ENCODE measurements at regions not wholly inside any gene's neighbourhood (a gene's known extent, or its start where the extent isn't known, plus 50 kb on each side); places are given as distances from the start of the nearest gene placed in this dataset.
"Not testable (repeated sequence)": the region's sequence is repeated elsewhere in the genome, so short reads cannot be mapped to it uniquely, and the experiment has no call there.

DNA sequence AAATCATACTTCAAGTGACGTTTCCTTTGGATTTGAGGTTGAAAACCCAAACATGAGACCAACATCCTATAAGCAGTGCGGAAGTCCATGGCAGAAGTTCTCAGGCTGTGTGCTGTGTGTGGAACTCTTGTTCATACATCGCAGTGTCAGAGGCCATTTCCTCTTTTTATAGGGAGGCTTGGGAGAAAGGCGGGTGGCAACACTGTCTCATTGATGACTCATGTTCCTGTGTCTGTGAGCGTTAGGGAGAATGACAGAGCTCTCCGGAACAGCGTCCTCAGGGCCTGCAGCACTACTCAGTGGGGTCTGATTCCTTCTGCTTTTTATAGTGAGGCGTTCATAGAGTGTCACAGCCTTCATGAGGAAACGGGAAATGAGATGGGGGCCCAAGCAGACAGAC lies 98.8 kb upstream of the BASP1 start:
- TF ChIP-seq, protein P1, sequence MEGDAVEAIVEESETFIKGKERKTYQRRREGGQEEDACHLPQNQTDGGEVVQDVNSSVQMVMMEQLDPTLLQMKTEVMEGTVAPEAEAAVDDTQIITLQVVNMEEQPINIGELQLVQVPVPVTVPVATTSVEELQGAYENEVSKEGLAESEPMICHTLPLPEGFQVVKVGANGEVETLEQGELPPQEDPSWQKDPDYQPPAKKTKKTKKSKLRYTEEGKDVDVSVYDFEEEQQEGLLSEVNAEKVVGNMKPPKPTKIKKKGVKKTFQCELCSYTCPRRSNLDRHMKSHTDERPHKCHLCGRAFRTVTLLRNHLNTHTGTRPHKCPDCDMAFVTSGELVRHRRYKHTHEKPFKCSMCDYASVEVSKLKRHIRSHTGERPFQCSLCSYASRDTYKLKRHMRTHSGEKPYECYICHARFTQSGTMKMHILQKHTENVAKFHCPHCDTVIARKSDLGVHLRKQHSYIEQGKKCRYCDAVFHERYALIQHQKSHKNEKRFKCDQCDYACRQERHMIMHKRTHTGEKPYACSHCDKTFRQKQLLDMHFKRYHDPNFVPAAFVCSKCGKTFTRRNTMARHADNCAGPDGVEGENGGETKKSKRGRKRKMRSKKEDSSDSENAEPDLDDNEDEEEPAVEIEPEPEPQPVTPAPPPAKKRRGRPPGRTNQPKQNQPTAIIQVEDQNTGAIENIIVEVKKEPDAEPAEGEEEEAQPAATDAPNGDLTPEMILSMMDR (IDR thresholded peaks at IDR 0.05): no peak
- H3K4me3 ChIP-seq (ENCODE audit: low read depth, low read length): no peak overlapping the region
- no peak overlapping the region for H3K9ac ChIP-seq
- H3K79me2 ChIP-seq: no peaks in the 10 kb centered on the region
- H2AFZ ChIP-seq: no peak overlapping the region
- no peaks in the 10 kb centered on the region for H3K4me1 ChIP-seq
- H3K9me3 ChIP-seq (ENCODE audit: control insufficient read depth, low read length): no peaks in the 10 kb centered on the region
- H3K4me2 ChIP-seq (ENCODE audit: low read length): no peak overlapping the region
- H3K27me3 ChIP-seq (ENCODE audit: control insufficient read depth, insufficient read depth, low read length): no peaks in the 10 kb centered on the region
- no peaks in the 10 kb centered on the region for H3K36me3 ChIP-seq (ENCODE audit: control insufficient read depth, insufficient read depth, low read length)
- H3K27ac ChIP-seq: no peak overlapping the region

DNA sequence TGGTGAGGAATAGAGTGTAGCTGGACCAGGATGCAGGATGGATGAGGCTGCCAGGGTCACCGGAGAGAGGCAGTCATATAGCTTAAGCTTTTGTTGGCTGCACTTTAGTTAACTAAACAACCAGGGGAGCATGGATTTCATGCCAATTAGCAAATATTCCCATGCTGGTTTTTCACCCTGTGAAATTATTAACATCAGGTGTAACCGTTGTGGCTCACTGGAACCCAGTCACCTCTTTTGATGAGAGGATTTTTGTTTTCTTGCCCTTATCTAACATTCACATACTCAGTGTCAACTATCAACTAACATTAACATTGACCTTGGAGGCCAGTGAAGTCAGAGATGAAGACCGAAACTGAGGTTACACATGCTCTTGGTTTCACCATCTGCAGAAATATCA lies 97.2 kb upstream of the BASP1 start:
- H2AFZ ChIP-seq: no peak overlapping the region
- H3K4me1 ChIP-seq: no peaks in the 10 kb centered on the region
- H3K27ac ChIP-seq: no peak overlapping the region

DNA sequence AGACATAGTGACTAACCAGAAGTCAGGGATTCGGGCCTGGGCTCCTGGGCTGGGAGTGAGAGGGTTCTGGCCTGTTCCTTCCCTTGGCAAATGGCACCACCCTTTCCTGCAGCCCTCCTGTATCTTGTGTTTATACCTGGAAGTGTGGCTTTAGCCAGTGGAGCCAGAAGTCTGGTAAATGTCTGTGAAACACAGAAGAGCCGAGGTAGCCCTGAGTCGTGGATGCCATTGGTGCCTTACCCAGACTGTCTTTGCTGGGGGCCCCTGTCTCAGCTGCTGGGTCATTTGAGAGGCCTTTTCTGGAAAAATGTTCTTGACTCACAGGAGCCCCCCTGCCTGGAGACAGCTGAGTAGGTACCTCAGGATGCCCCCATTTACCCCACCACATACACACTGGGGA lies 95.7 kb upstream of the BASP1 start:
- H3K27ac ChIP-seq: no peak overlapping the region
- H3K9ac ChIP-seq: no peak overlapping the region
- no peaks in the 10 kb centered on the region for H3K4me1 ChIP-seq
- H3K27me3 ChIP-seq (ENCODE audit: control insufficient read depth, insufficient read depth, low read length): no peaks in the 10 kb centered on the region
- no peak overlapping the region for H3K4me2 ChIP-seq (ENCODE audit: low read length)
- no peaks in the 10 kb centered on the region for H3K36me3 ChIP-seq (ENCODE audit: control insufficient read depth, insufficient read depth, low read length)
- no peak overlapping the region for H3K4me3 ChIP-seq (ENCODE audit: low read depth, low read length)
- no peaks in the 10 kb centered on the region for H3K9me3 ChIP-seq (ENCODE audit: control insufficient read depth, low read length)
- H3K79me2 ChIP-seq: no peaks in the 10 kb centered on the region
- TF ChIP-seq, protein P1 (IDR thresholded peaks at IDR 0.05): no peak
- no peak overlapping the region for H2AFZ ChIP-seq

More for the DNA sequence above, 97.2 kb upstream of the BASP1 start:
- no peaks in the 10 kb centered on the region for H3K27me3 ChIP-seq (ENCODE audit: control insufficient read depth, insufficient read depth, low read length)
- no peaks in the 10 kb centered on the region for H3K36me3 ChIP-seq (ENCODE audit: control insufficient read depth, insufficient read depth, low read length)
- TF ChIP-seq, protein P1 (IDR thresholded peaks at IDR 0.05): no peak
- no peaks in the 10 kb centered on the region for H3K79me2 ChIP-seq
- H3K9ac ChIP-seq: no peak overlapping the region
- H3K9me3 ChIP-seq (ENCODE audit: control insufficient read depth, low read length): no peaks in the 10 kb centered on the region
- no peak overlapping the region for H3K4me3 ChIP-seq (ENCODE audit: low read depth, low read length)
- H3K4me2 ChIP-seq (ENCODE audit: low read length): no peak overlapping the region

DNA sequence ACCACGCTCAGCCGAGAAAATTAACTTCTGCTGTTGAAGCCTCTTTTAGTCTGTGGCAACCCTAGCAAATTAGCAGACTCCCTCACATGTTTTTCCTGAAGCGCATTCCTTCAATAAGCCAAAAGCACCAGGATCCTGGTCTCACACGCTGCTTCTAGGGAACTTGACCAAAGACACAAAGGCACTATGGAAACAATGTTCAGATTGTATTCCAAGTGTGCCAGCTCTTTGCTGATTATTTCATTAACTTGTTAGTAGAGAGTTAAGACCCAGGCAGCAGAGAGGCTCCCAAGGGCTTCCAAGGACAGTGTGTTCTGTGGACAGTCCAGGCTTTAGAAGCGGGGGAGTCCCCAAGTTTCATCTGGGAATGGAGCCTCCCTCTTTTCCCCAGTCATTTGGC lies 94.4 kb upstream of the BASP1 start:
- Histone ChIP-seq H3K4me3 (ENCODE audit: low read depth, low read length) (no peak overlapping the region), H3K36me3 (ENCODE audit: control insufficient read depth, insufficient read depth, low read length) (no peaks in the 10 kb centered on the region), H2AFZ (no peak overlapping the region), H3K79me2 (no peaks in the 10 kb centered on the region), H3K4me2 (ENCODE audit: low read length) (no peak overlapping the region), H3K9me3 (ENCODE audit: control insufficient read depth, low read length) (no peaks in the 10 kb centered on the region), H3K4me1 (no peaks in the 10 kb centered on the region), H3K9ac (no peak overlapping the region), H3K27me3 (ENCODE audit: control insufficient read depth, insufficient read depth, low read length) (no peaks in the 10 kb centered on the region), H3K27ac (no peak overlapping the region)
- TF ChIP-seq, protein P1 (IDR thresholded peaks at IDR 0.05): no peak

DNA sequence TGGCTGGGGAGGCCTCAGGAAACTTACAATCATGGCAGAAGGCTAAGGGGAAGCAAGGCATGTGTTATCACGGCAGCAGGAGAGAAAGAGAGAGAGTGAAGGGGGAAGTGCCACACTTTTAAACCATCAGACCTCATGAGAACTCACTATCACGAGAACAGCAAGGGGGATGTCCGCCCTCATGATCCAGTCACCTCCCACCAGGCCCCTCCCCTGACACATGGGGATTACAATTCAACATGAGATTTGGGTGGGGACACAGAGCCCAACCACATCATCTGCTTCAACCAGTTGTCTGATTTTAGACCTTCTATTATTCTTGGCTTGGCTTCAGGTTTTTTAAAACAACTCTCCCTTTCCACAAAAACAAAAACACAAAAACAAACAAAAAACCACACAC lies 93.7 kb upstream of the BASP1 start:
- H3K4me3 ChIP-seq (ENCODE audit: low read depth, low read length); H3K9ac ChIP-seq; H2AFZ ChIP-seq; H3K4me2 ChIP-seq (ENCODE audit: low read length); H3K4me1 ChIP-seq; H3K79me2 ChIP-seq; H3K9me3 ChIP-seq (ENCODE audit: control insufficient read depth, low read length); H3K36me3 ChIP-seq (ENCODE audit: control insufficient read depth, insufficient read depth, low read length); H3K27me3 ChIP-seq (ENCODE audit: control insufficient read depth, insufficient read depth, low read length); H3K27ac ChIP-seq: not testable (repeated sequence)

Data from parathyroid adenoma (tissue), 2 donors.